T-helper 22 cell (primary cell): ENCODE measurements at regions not wholly inside any gene's neighbourhood (a gene's known extent, or its start where the extent isn't known, plus 50 kb on each side); places are given as distances from the start of the nearest gene placed in this dataset.

Experiments used
- DNase-seq: peaks from one replicate; pipeline ENCODE4 v3.0.0-alpha.2; 2020; ENCODE audit warnings: low read depth

DNA sequence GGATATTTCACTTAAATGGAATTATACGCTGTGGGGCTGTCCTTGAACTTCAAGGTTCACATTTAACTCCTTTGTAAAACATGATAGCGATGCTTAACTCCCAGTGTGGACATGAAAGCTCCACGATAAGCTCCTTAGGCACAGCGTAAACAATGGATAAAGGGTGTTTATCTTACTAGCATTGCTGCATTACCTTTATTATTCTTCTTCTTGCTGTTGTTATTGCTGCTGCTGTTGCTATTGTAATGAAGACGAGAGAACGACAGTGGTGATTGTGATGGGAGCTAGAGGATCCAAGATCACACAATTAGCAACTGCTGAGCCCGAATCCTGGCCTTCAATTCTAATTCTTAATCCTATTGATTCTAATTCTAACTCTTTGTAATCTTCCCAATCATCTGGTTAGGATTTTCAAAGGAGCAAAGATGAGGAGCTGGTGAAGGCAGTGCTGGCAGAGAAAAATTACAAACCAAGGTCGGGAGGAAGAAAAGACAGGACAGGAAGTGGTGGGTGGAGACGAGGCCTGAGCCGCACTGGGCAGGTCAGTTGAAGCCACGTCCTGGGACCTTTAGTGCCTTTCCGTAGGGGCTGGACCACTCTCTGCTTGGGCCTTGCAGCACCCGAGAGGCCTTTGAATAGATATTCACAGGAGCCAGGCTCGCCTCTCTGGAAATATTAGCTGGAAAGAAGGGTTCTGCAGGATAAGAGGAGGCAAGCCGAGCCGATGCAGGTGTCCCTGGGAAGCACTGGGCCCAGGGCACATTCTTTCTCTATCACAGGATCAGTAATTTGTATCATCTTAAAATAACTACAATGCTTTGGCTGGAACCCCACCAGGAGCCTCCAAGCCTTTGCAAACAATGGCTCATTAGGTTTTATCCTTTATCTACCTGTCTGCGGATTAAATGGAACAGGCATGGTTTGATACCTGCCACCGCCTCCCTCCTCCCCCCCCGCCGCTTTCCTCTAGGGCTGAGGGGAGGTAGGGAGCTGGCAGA lies 571.6 kb downstream of the AJAP1 start:
- DNase-seq: no peak

DNA sequence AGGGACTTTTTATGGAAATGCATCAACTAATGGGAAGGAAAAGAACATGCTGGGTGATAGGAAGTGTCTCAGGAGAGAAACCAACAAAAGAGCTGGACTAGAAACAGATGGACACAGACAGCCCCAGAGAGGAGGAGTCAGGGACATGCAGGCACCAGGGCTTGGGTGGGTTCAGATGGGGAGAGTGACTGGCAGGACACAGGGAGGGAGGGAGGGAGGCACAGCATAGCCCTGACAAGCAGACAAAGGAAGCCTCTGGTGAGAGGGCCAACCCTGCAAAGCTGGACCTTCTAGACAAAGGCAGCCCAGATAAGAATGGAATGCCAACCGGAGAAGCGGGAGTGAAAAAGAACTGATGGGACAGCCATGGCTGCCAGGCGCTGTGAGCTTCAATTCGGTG lies 568.8 kb downstream of the AJAP1 start:
- DNase-seq: no peak

DNA sequence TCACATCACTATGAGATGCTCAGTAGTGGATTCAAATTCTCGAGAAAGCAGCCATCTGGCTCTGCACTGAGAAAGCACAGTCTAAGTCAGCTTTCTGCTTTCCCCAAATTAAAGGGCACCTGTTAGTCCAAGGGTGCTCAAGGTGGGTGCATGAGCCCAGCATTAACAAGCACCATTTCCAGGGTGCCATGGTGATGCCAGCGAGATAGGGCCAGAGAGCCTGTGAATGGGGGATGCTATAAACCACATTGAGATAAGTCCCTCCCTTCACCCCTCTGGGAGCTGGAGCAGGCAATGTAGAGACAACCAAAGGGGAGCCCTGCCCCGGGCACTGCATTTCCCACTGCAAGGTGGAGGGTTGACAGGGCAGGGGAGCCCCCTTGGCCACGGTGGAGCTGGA lies 568.2 kb downstream of the AJAP1 start:
- DNase-seq: no peak

DNA sequence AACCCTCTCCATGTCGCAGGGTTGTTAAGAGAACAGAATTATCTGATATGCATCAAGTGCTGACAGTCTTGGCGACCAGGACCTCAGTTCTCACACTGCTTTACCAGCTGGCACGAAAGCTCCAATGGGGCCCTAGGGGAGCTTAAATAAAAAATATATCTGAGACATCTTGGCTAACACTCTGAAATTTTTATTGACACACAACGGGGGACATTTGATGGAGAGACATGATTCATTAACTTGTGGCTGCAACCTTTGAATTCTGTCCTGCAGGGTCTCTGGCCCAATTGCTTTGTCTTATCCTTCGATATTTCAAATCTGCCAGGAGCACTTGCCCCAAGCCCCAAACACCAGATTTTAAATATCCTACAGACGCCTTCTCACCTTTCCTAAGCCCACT lies 567.0 kb downstream of the AJAP1 start:
- no peak for DNase-seq

DNA sequence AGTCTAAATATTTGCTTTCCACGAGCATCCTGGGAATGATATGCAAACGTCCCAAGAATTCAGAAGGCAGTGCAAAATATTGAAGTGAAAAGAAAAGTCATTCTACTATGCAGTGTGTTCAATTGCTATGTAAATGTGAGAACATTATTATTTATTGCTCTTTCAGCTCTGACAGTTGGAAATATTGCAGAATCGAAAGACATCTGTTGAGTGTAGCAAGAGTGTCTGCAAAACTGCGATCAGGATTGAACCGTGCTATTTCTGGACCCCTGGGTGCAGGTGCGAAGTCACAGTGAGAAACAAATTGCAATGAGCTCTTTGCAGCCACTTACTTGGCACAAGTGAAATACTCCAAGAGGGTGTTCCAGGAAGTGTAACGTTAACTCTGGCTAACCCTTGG lies 566.4 kb downstream of the AJAP1 start:
- no peak for DNase-seq

DNA sequence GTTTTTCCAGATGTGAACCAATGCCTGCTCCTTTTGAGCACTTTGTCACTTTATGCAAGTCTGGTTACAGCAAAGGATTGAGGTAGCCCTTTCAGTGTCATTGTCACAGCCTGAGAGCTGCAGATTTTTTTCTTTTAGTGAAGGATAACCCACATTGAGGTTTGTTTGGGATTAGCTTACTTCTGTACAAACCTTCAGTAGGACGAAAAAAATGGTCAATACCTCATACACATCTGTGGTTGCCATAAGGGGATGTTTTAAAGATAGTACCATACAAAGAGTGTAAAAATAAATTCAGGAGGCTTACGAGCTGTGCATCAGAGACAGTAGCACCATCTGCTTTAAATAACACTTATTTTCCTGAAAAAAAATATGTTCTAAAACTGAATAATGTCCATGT lies 566.0 kb downstream of the AJAP1 start:
- no peak for DNase-seq

DNA sequence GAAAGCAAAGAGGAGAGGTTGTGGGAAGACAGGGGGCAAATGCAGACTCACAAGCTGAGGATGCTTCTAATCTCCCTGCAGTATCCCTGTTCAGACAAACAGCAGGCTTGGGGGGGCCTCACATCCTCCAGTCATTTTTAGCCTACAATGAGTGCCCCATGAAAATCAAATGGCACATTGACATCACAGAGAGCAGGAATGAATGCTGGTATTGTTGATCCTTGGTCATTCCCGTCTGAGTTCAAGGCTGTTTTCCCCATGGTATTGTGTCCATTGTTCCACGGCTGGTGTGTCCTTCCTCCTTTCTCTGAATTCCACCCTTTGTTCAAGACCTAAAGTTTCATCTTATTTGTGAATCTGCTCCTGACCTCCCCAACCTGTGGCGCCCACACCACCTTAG lies 545.6 kb downstream of the AJAP1 start:
- no peak for DNase-seq

DNA sequence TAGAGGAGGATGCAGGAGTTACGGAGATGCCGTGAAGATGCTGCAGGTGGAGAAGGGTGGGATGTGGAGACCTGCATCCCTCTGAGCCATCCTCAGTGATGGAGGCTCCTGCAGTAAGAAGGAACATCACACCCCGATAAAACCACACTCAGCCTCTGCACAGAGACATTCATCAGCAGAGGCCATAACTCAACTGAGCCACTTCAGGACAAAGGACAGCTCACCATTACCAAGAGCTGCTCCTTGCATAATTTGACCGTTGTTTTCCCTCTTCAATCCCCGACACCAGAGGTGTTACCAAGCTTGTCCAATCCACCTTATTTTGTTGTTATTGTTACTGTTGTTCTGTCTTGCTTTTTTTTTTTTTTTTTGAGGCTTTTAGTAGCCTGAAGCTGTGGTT lies 543.9 kb downstream of the AJAP1 start:
- no peak for DNase-seq

DNA sequence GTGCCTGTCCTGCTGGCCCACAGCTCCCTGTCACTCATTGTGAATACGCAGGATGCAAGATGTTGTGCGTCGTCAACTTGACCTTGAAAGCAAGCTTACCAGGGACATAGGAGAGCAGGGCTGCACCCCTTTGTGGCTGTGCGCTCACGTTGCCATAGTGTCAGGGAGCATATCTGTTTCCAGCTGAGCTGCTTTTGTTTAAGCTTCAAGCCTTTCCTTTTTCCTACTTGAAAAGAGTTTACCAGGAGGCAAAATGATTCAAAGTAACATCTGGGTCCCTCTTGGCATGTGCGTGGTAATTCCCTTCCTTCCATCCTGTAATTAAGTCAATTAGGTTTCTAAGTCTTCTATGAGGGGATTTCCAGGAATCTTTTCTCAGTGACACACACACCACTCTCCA lies 537.1 kb downstream of the AJAP1 start:
- no peak for DNase-seq

DNA sequence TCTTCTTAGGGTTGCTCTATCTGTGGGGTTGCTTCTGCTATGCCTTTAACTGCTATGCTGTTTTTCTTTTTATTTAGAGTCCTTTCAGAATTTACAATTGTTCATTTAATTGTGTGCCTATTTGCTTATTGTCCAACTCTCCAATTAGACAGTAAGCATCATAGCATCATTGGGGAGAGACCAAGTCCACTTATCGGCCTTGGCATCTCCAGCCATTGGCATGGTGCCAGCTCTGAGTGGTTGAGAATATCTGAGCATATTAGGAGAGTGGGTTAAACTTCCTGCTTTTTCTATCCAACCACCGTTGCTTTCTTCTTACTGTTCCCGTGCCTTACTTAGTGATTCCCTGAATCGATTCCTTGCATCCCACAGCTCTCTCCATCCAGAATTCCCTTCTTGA lies 535.0 kb downstream of the AJAP1 start:
- DNase-seq: no peak

DNA sequence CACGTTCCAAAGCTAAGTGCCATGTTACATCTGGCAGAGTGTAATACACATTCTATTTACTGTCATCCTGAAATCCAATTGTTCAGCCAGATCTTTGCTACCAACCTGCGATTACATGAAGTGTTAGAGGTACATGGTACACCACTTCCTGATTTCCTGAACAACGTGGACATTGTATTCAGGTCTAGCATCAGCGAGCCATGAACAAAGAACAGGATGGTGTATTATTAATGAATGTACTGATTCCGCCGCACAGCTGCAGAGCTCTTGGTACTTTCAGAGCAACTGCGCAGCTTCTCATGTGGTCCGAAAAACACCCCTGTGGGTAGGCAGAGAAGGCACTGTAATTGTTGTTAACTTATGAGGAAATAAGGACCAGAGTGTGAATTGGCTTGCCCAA lies 511.4 kb downstream of the AJAP1 start:
- no peak for DNase-seq

DNA sequence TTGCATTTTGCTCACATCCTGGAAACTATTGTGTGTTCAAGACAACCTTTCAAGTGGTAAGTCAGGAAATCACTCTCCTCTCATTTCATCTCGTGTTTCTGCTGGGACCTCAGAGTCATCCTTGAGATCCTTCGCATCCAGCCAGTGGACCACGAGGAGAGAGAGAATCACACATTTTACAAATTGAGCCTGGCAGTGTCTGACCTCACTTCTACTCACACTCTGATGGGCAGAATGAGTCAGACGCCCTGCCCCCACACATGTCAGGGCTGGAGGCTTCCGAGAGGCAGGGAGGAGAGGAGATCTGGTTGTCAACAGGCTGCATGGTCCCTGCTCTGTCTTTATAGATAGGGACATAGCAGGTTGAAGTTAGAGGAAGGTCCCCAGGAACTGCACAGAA lies 509.7 kb downstream of the AJAP1 start:
- no peak for DNase-seq

DNA sequence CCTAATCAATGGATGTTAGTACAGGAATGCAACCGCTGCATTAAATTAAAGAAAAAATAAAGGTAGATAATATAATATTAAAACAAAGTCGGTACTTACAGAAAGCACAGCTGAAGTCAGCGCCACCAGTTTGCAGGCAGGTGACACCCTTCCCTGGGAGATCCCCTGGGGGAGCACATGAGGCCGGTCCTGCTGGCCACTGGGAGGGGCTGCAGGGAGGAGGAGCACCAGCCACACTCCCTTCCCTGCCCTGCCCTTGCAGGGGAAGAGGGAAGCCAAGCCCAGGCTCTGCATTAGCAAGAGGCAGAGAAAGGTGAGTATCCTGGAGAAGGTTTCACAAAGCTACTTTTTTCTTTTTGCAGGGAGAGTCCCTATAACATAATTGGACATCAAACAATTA lies 507.0 kb downstream of the AJAP1 start:
- no peak for DNase-seq

DNA sequence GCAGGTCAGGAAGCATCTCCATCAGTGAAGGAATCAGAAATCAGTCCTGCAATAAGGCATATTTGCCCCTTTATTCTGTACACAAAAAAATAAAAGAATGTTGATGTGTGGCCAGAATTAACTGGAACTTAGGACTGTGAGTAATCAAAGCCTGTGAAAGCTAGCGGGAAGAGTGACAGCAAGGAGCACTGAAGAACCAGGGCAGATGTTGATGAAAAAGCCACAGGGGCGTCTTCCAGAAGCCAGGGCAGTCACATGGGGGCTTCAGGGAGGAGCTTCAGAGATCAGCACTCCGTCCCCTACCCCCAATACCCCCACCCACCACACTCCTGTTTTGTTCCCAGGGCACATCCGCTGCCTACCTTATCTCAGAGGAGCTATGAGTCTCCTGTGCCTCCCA lies 502.8 kb downstream of the AJAP1 start:
- DNase-seq: no peak

DNA sequence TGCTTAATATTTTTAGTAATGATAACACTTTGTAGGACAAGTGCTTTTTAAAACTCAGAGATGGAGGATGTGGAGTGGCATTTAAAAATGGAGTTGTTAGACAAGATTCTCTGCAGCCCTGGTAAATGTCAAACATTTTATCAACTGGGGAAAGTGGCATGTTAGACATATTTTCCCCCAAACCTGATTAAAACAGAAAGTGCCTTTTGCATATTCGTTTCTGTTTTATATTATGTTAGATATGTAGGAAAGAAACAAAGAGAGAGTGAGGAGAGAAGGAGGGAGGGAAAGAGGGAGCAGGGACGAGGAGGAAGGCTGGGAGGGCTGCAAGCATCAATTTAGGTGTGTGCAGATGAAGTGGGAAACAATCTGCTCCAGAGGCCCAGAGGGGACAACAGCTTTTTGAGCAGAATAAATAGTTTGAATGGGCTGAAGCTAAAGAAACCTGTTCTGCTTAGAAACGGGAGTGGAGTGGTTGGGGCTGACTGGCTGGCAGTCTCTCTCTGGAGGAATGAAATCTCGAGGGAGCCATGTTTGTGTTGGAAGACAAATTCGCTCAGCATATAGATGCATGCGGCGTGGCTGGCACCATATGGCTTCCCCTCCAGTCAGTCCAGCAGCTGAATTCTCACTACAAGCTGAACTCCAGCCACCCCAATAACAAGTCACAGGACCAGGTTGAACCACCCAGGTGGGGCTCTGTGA lies 502.2 kb downstream of the AJAP1 start:
- DNase-seq: no peak

DNA sequence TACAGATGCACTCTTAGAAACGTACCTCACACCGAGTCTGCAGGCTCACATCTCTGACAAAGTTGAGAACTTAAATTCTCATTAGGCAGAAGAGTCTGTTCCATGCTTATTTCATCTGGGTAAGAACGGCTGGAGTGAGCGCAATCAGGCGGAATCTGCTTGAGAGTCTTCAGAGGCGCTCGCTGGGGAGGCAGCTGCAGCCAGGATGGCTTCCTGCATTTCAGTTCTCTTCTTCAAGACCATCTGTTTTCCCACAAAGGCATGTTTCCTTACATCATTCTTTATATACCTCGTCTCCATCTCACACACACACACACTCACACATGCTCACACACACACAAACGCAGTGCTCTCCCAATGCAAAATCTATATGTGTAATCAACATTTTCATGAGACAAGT lies 497.1 kb downstream of the AJAP1 start:
- DNase-seq: no peak

DNA sequence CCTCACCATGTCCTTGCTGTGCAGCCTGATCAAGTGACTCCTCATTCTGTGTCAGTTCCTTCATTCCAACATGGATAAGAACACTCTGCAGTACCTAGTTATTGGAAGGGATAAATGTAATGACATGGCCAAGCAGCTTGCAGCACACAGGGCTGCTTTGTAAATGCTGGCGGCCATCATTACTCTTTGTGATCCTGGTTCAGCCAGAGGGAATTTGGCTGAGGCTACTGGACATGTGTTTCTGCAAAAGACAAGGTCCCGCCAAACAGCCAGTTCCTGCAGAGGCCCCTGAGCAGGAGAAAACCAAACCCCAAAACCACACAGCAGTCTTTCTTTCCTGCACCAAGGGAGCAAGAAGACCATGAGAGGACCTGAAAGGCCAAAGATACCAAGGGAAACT lies 495.8 kb downstream of the AJAP1 start:
- no peak for DNase-seq

DNA sequence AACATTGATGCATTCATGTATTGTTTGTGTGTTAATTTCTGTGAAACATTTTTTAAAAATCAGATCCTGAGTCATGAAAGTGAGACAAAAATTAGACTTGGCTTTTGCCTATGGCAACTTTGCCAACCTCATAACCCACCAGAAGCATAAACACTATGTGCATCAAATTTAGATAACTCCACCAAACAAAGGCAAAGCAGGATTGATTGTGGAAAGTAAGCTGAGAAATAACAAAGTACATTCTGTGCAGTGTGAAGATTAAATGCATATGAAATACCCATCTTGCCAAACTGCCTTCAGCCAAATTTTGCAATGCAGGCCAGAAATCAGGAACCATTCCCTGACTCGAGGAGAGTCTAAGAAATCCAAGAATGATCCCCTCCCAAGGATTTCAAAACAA lies 493.4 kb downstream of the AJAP1 start:
- no peak for DNase-seq

DNA sequence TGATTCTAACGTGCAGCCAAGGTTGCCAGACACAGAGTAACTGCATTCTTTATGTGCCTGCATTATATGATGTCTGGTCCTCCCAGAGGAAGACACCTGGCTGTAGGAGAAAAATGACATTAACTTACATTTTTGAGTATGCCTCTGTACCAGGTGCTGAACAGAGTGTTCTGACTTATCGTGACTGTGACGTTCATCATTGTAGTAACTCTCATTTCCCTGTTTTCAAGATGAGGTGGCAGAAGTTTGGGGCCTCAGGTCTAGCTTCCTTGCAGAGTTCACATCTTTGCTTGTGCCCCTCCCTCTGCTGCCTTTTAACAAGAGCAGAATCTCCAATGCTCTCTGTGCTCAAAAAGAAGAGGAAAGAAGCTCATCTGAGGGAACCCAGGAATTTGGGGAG lies 488.0 kb downstream of the AJAP1 start:
- DNase-seq: no peak

DNA sequence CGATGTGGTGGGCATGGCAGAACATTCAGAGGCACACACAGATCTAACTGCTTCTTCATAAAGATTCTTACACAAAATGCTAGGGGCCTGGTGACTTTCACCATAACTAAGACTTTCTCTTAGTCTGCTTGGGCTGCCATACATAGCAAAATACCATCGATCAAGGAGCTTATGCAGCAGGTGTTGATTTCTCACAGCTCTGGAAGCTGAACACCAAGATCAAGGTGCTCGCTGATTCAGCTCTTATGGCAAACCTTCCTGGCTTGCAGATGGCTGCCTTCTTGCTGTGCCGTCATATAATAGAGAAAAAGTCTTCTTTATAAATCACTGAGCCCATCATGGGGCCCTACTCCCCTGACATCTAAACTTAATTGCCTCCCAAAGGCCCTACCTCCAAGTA lies 487.3 kb downstream of the AJAP1 start:
- no peak for DNase-seq

DNA sequence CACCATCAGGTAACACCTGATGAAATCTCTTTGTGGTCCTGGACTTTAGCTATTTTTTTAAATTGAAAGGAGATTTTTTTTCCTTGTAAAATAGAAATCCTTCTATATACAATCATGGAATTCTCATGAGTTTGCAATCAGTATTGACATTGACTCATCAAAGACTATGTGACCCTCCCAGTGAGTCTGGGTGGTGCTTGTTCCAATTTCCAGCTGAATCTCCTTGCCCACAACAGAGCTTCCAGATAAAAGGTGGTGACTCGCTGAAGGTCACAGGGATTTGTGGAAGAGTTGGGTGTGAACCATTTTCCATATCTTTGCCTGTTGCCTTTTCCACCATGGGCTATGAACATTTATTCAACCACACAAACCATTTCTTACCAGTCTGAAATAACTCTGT lies 486.6 kb downstream of the AJAP1 start:
- DNase-seq: no peak

DNA sequence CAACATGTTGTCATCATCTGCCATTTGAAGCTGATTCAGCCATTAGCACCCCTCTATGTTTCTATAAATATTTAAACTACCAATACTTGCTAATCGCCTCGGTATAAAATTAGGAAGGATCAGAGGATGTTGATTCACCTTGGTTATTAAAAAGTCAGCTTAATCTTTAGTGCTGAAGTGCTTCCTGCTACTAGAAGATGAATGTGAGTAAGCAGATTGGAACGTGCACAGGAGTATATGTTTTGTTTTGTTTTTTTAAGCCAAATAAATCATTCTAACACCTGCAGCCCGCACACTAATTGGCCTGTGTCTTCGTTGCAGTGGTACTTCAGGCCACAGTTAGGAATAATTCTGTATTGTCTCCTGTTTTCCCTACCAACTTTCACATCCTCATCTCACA lies 485.7 kb downstream of the AJAP1 start:
- no peak for DNase-seq

DNA sequence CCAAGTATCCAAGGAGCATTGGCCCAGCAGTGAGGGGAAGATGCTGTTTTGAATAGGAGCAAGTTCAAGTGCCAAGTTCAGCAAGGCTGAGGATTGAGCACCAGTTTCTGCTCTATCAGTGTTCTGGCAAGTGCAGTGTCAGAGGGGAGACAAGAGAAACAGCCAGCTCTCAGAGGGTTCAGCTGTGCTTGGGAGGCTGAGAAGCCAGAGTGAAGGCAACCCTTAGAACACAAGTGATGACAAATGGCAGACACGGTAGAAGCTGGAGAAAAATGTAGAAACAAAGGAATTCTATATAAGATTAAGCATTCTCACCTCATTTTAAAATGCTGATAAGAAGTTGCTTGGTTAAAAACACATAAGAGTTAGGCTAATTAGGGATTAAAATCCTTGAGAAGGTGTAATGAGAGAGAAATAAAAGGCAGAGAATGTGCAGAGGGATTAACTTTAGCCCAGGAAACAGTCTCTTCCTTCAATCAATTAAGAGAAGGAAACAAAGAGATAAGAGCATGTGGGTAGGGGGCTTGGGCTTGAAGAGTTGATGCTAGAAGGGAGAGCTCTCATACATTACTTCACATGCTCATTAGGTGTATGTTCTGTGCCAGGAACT lies 475.4 kb downstream of the AJAP1 start:
- DNase-seq: no peak
